ENCODE measurements at regions not wholly inside any gene's neighbourhood (a gene's known extent, or its start where the extent isn't known, plus 50 kb on each side); places are given as distances from the start of the nearest gene placed in this dataset.
"Not testable (repeated sequence)": the region's sequence is repeated elsewhere in the genome, so short reads cannot be mapped to it uniquely, and the experiment has no call there.

DNA sequence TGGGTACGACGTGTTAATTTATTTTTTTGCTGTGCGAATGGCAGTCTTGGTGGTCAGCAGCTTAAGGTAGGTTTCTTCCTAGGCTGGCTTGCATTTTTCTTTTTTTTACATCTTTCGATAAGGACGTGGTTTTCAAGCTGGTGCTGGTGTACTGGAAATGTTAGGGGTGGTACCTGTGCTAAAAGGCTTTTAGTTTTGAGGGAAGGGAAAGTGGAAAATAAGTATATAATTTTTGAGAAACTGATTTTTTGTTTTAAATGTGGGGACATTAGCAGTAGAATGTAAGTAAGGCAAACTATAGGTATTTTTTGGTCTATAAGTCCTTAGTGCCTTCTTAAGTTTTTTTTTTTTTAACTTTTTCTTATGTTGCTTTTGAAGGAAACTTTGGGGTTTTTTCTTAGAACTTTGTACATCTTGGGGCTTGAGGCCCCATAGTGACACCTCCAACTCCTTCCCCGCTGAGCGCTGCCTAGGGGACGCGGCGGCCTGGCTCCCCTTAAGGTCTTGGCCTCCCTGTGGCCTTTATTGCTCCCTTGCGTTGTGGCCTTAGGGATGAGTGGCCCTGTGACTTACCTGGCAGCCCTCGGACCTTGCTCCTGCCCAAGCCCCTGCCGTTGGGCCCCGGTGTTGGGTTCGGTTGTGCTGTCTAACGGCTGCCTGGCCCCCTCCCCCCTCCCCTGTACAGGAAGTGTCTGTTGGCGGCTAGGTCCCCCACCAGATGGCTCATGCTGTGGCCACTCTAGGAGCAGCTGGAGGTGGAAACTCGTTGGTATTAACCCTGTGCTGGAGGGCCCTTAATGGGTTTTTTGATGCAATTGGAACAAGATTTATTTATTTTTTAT, 88.0 kb upstream of the RPRML start:
- peak; percentile 87 for DNase-seq

- DNase-seq = no peak
Measured at GRCh38 chr17:47066095-47066494, 87.0 kb upstream of the RPRML start.

DNA sequence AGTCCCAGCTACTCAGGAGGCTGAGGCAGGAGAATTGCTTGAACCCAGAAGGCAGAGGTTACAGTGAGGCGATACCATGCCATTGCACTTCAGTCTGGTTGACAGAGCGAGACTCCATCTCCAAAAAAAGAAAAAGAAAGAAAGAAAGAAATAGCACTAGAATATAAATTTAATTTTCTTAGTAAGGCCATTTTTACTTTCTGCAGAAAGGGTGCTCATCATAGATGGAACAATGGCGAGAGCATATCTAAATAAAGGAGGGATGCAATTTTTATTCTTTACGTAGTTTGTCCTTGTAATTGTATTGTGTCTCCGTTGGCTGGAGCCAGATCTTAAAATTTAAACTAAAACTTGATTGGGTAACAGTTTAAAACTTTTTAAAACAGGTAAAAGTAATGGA, 85.6 kb upstream of the RPRML start:
- DNase-seq = no peak

- no peak for DNase-seq
Measured at GRCh38 chr17:47063475-47063874, 84.4 kb upstream of the RPRML start.

DNA sequence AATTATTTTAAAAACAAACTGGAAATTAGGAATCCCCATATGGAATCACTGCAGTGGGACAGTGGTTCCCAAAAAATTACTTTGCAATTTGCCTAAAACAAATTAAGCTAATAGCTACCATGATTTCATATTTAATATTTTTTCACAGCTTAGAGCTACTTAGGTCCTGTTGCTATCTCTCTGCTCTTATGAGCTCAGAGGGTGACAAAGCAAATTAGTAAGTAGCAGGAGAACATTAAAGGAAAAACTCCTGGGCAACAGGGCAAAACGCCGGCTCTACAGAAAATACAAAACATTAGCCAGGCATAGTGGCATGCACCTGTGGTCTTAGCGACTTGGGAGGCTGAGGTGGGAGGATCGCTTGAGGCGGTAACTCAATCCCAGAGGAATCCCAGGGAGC, 83.8 kb upstream of the RPRML start:
- not testable (repeated sequence) for DNase-seq

- DNase-seq = not testable (repeated sequence)
Measured at GRCh38 chr17:47060005-47060404, 81.0 kb upstream of the RPRML start.

GRCh38 chr17:47057830-47058229, 78.8 kb upstream of the RPRML start:
- no peak for DNase-seq

- DNase-seq = not testable (repeated sequence)
Measured at GRCh38 chr17:47057279-47057678, 78.2 kb upstream of the RPRML start.

GRCh38 chr17:47056687-47057086, 77.6 kb upstream of the RPRML start:
- DNase-seq = not testable (repeated sequence)
